ENCODE measurements at regions not wholly inside any gene's neighbourhood (a gene's known extent, or its start where the extent isn't known, plus 50 kb on each side); places are given as distances from the start of the nearest gene placed in this dataset.
"Not testable (repeated sequence)": the region's sequence is repeated elsewhere in the genome, so short reads cannot be mapped to it uniquely, and the experiment has no call there.

DNA sequence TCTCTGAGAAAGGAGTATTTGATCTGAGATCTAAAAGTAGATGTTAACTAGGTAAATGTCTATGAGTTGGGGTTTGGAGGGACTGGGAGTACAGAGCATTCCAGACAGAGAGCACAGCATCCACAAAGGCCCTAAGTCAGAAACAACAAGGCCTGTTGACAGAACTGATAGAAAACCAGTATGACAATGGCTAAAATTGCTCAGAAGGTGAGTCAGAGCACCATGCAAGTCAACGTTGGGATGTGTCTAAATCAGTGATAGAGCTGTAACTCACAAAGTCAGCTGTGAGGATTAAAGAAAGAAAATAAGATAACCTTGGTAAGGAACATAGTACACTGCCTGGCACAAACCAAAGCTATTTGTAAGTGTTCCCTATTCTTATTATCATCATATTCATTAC is 124.0 kb downstream of the CETN3 start:
- DNase-seq (ENCODE audit: low read depth), result no peak

DNA sequence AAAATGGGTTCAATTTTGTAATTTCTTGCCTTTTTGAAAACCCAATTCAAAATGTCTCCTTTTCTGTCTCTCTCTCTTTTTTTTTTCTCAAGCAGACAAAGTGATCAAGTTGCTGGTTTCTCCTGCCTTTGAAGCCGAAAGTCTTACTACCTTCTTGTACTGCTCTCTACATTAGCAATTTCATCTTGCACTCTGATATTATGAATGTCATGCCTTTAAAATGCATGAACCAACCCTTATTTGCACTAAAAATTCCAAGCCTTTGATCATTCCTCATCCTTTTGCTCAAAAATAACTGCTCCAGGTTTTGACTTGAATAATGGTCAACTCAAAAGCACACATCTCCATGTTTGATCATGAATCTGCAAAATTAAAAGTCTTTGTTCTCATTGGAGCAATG is 125.2 kb downstream of the CETN3 start:
- DNase-seq (ENCODE audit: low read depth), result no peak

DNA sequence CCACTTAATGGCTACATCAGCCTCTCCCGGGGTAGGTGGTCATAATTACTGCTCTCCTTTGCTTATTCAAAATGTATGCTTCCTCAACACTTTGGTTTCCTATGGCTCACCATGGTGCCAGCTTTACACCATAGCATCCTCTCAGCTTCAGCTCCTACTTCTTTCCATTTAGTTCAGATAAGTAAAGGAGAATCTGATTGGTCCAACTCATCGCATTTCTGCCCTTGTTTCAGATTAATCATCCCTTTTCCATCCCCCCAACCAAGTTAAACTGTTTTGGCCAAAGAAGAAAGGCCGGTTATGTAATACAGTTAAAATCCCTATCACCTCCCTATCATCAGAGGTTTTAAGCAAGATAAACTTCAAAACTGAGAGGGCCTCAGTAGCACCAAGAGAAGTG is 130.5 kb downstream of the CETN3 start:
- DNase-seq (ENCODE audit: low read depth), result no peak

DNA sequence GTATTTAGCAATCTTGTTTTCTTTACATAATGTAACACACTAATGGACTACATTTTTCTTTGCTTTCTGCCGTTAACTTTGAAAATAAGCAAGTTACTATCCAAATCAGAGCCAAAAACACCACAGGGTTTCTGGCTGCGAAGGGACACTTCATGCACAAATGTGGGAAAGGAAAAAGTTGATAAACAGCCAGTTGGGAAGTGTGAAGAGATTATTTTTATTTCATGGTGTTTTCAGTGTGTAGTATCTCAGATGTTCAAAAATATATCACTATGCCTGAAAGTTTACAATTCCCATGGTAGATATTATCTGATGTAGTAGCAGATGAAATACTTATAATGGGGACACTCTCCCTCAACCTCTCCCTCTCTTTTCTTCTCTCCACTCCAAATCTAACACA is 135.3 kb downstream of the CETN3 start:
- DNase-seq (ENCODE audit: low read depth), result no peak

DNA sequence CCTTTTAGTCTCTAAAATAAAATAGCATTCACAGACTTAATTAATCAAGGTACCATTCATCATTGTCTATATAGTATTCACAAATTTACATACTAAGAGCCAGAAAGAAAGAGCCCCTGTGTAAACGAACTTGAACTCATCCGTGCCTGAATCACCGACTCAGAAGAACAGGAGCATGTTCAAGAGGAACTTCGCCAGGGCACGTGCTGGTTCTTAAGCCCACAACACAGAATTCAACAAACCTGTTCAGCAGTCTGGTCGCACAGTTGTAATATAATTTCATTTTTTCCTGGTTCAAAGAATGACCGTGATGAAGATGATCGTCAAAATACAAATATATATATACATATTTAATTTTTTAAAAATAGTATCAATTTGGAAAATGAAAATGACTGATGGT is 141.9 kb downstream of the CETN3 start:
- DNase-seq (ENCODE audit: low read depth), result no peak

DNA sequence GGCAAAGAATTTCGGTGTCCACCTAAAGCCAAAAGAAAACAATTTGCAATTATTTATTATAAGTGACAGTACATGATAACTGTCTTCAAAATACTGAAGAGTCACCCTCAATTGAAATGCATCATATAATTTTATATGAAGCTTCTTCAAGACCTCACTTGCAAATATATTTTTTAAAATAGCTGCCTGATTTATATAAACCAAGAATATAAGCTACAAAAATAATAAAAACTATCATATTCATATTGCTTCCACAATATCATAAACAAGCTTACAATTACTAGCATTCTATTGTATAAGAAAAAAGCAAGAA is 144.1 kb downstream of the CETN3 start:
- DNase-seq (ENCODE audit: low read depth), result no peak

DNA sequence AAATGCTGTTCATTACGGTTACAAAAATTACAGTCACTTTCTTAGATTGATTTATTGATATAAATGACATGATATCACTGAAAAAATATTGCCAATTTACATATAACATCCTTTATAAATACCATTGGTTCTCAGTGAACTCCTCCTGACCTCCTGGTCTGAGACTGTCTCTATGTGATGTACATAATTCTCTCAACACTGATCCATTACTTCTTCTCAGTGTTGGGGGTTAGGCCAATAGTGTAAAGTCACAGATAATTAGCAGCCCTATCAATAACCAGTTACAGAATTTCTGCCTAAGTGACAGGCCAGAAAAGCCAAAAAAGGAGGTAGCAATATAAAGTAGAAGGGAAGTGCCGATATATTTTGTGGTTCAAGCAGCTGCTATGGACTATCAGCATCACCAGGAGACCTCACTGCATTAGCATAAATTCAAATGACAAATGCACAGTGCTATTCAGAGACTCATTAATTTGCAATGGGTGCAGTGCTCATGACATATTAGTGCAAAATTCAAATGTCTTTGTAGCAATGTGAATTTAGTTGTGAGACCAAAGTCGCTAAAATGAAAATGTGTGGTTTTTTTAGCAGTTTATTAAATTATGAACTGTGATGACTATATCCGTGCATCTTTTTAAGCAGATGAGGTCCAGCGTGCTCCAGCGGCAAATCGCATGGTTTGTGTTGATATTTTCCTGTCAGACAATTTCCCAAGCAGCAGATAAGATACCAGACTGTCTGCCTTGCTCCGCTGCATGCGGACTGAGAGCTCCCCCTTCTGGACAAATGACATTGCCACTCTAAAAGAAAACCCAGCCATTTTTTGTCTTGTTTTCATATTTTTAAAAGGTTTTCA is 144.6 kb downstream of the CETN3 start:
- peak; percentile 14 for DNase-seq (ENCODE audit: low read depth)

DNA sequence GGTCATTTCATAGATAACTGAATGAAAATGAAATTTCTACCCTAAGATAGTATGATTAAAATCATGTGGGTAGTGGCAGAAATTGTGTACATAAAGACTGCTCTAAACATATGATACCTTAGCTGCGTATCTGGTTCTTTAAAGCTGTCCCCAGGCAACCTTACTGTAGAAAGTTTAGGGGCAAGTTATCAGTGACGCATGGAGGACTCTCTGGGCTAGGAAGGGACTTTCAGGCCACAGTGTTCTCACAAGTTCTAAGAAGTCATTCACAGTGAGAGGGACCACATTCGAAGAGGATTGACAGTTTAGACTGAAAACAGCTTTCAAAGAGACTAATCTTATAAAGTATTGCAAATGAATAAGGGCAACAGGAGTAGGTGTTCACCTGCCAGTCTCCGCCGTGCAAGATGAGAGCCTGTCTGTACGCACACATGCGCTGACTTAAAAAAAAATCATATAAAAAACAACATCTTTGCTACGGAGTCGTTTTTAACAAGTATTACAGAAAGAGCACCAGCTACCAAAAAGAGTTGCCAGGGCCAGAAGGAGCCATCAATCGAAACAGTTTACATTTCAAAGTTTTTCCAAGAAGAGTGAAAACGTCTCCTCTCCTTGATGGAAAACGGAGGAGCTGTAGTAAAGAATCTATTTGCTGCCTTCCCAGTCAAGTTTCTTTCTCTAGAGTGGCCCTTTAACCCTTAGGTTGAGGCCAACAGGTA is 146.3 kb downstream of the CETN3 start:
- DNase-seq (ENCODE audit: low read depth), result no peak

DNA sequence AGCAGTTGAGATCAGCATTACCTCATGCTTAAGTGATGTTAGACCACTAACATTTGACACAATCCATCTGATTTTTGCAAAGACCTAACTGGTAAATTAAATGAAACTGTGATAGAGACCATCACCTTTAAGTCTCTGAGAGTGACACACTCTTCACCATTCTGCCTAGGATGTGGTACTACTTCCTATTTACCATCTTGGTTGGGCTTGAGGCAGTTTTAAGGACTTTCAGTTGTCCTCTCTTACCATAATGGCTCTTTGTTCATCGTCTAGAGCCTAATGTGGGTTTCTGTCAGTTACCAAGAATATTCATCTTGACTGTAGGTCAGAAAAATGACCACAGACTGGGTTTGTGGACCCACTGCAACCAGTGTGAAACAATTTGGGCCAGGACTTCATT is 158.1 kb downstream of the CETN3 start:
- no peak for DNase-seq (ENCODE audit: low read depth)

DNA sequence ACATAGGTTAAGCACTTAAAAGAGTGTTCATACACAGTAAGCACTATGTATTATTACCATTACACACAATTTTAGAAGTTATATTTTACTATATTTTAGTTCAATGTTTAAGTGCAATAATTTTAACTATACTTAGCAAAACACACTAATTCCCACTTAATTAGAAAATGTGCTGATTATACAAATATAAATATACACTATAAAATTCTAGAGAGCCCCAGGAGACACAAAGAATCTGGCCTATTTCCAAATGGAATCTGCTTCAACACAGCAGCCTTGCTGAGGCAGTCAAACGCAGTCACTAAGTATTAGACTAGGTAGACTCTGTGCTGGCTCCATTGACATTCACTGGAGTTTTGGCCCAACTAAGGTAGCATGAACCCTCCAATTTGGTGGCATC is 160.9 kb downstream of the CETN3 start:
- DNase-seq (ENCODE audit: low read depth), result no peak

DNA sequence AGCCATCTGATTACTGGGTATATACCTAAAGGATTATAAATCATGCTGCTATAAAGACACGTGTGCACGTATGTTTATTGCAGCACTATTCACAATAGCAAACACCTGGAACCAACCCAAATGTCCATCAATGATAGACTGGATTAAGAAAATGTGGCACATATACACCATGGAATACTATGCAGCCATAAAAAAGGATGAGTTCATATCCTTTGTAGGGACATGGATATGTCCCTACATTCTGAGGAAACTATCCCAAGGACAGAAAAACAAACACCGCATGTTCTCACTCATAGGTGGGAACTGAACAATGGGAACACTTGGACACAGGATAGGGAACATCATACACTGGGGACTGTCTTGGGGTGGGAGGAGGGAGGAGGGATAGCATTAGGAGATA is 165.7 kb downstream of the CETN3 start:
- DNase-seq (ENCODE audit: low read depth), result not testable (repeated sequence)

DNA sequence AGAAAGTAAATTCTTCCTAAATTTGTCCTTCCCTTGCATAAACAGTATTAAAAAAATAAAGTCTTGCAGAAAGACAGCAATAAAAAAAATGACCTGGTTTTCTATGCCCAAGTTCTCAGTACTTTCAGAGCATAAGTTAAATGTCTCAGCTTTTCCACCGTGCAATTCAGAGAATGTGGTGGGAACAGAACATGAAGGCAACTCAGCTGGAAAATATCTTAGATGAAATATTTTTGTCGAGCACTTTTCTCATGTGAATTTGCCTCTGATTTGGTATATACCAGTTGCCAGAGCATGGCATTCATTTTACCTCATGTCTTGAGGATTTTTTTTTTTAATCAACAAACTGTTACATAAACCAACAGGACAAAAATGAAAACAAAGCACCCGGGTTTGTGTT is 176.1 kb downstream of the CETN3 start:
- DNase-seq (ENCODE audit: low read depth), result no peak

DNA sequence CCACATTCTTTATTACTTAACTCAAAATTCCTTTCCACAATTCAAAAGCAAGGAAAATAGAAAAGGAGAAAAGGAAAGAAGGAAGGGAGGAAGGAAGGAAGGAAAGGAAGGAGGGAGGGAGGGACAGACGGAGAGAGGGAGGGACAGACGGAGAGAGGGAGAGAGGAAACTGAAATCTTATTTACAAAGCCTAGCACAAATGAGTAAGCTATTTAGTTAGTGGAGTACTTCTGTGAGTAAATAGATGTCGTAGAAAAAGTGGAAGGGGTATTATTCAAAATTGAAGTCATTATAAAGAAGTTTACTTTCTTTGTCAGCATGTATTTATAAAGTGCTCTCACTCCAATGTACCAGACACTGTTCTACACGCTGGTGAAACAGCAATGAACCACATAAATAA is 177.9 kb downstream of the CETN3 start:
- DNase-seq (ENCODE audit: low read depth), result no peak

DNA sequence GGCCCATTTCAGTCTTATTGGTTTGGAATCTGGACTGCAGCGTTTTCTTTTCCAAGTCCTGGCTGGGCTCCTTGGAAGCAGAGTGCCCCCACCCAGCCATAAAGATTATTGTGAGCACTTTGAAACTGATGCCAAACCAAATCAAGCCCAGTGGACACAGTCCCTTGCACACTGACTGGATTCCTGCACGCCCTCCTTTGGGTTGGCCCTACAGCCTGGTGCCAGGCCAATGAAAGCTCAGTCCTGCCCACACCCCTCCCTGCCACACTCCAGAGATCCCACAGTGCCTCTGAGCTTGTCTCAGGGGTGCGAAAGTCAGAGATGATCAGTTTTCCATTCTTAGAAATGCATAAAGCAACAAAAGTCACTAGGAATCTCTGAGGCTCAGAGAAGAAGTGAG is 181.9 kb downstream of the CETN3 start:
- no peak for DNase-seq (ENCODE audit: low read depth)

DNA sequence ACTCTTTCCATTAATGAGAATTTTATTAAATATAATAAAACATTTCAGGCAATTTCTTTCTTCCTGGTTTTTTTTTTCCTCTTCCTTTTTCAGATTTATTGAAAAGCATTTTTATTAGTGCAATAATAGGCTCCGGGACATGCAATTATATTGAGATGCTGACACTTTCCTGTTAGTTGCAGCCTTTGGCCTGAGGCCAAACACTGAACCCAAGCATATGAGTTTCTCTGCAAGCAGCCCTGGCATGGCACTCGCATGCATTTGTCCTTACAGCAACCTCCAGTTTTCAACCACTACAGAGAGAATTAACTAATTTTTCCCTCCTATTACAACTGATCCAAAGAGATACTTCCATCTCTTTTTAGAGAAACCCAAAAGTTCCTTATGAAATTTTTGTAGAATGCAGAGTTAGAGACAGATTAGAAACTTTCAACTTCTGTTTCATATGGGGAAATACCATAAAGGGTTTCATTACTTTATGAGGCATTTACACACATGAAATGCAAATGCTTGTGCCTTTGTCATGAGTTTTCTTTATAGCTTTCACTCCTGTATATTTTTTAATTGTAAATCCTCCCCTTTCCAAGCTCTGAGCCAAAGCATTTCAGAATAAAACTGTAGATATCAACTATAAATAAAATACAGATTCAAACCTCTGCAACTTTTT is 183.0 kb downstream of the CETN3 start:
- no peak for DNase-seq (ENCODE audit: low read depth)

DNA sequence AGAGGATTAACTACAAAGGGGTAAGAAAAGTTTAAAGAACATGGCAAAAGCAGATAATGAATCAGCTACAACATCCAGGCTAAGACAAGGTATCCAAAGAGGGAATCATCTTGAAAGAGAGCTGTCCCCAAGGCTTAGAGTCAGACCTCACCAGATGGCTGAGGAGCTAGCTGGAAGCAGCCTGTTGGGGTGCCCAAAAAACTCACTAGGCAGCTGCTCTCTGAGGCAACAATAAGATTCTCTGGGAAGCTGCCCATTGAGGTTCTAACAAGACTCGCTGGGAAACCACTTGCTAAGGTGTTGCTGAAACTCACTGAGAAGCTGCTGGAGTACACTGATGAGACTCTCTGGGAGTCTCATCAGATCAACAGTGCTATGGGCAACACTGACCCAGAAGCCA is 185.2 kb downstream of the CETN3 start:
- DNase-seq (ENCODE audit: low read depth), result no peak

DNA sequence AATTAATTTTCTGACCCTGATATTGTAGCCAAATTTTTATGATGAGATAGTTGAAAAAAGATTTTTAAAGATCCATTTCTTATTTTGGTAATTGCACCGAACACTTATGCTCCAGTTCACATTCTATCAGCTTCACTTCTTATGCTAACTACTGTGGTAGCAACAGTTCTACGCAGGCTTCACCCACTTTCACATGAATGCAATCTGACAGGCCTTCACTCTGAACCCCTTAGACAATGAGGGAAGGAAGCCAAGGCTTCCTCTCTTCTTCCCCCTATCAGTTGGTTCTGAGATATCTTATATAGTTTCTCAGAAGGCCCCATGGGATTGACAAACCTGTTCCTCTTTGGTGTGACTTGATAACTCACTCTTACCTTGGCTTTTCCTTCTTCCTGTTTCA is 185.8 kb downstream of the CETN3 start:
- DNase-seq (ENCODE audit: low read depth), result no peak

DNA sequence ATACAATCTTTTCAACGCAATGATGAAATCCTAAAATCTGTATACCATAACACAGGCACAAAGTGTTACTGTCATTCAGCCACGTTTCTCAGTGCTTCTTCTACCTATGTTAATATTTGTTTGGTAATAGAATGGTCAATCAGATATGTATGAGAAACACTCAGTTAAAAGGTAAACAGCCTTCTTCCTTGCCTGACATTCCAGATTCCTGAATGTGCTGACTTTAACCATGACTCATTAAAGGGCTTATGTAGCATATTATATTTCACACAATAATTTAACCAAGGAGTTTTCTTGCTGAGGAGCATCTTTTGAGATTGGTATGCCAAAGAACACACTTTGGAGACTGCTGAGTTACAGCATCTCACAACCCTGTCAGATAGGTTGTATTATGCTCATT is 187.6 kb downstream of the CETN3 start:
- DNase-seq (ENCODE audit: low read depth), result peak; percentile 14

DNA sequence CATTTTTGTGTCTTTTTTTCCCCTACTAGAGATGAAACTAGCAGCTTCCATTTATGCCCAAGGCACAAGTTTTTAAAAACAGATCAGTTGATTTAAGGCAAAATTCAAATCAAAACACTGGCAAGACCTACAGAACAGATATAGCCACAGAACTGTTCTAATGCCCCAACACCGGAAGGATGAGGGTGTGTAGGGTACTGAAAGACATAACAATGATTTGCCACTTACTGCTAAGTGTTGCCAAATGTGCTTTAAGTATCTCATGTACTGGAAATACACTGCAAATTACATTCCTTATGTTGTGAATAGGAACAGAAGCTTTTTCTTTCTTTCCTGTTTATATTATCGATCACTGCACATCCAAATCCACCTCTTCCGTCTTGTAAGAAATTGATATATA is 189.0 kb downstream of the CETN3 start:
- no peak for DNase-seq (ENCODE audit: low read depth)

DNA sequence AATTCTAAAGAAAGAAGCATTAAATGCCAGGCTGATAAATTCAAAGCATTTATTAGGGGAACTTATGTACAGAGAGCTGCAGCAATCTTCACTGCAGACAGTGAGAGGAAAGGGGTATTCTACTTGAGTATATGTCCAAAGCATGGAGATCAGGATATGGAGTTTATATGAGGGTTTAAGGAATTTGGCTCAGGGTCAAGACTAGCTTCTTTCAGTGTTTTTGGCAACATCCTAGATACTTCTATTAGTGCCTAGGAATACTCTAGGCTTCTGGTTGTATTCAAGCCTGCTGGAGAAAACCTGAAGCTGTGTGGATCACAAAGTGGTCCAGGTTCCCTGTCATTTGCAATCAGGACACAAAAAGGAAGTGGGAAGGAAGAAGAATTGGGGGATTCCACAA is 194.6 kb downstream of the CETN3 start:
- no peak for DNase-seq (ENCODE audit: low read depth)

DNA sequence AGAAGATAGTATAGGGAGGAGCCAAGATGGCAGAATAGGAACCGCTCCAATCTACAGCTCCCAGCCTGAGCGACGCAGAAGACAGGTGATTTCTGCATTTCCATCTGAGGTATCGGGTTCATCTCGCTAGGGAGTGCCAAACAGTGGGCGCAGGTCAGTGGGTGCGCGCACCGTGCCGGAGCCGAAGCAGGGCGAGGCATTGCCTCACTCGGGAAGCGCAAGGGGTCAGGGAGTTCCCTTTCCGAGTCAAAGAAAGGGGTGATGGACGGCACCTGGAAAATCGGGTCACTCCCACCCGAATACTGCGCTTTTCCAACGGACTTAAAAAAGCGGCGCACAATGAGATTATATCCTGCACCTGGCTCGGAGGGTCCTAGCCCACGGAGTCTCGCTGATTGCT is 201.2 kb downstream of the CETN3 start:
- DNase-seq (ENCODE audit: low read depth), result not testable (repeated sequence)

DNA sequence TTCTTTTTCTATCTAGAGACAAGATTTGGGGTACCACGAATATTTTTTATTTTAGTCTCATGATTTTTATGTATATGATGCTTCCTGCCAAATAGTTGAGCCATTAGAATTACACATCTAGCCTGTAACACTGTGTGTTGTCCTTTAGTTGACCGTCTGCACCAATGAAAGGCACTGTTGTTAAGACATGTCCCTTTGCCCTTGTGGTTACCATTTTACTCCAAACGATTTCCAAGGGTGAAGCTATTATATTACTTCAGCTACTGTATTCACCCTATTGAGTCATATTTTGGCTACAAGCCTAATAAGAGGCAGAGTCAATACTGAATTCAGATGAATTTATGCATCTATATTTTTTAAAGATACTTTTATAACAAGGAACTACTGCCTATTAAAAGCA is 207.6 kb downstream of the CETN3 start:
- no peak for DNase-seq (ENCODE audit: low read depth)

DNA sequence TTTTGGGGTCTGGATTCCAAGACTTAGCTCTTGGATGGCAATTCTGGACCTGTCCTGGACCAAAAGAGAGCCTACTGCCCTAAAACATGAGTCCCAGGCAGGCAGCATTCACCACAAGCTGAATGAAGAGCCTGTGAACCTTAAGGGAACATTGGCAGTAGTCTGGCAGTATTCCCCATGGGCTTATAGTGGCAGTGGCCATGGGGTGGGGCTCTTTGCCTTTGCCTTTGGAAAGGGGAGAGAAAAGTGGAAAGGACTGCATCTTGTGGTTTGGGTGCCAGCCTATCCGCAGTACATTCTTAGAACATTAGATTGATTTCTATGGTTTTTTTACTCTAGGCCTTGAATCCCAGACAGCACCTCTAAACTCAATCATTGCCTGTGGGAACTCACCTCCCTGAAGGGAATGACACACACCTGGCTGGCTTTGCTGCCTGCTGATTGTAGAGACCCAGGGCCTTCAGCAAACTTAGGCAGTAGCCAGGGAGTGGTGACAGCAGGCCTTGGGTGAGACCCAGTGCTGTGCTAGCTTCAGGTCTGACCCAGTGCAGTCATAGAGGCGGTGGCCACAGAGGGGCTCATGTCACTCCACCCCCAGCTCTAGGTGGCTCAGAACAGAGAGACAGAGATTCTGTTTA is 216.3 kb downstream of the CETN3 start:
- no peak for DNase-seq (ENCODE audit: low read depth)

Measured in HS-27A (cell line).